ENCODE measurements at regions not wholly inside any gene's neighbourhood (a gene's known extent, or its start where the extent isn't known, plus 50 kb on each side); places are given as distances from the start of the nearest gene placed in this dataset.

DNA sequence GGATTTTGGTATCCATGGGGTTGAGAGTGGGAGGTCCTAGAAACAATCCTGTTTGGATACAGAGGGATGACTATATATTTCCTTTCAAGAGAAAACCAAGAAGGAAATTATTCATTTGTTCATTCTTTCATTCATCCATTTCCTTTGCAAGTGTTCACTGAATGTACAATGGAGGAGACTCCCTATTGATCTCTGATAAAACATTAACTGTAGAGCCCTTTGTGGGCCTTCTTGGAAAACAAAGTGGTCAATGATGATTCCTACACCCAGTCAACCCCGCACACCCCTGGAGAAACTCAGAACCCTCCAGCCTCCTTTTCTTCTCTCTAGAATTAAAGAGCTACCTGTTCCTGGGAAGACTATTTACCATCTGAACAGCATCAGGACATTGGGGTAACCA, 247.3 kb downstream of the AUH start:
- no peak overlapping the region for H3K4me3 ChIP-seq (ENCODE audit: low read depth, low read length)
- TF ChIP-seq, protein P1, sequence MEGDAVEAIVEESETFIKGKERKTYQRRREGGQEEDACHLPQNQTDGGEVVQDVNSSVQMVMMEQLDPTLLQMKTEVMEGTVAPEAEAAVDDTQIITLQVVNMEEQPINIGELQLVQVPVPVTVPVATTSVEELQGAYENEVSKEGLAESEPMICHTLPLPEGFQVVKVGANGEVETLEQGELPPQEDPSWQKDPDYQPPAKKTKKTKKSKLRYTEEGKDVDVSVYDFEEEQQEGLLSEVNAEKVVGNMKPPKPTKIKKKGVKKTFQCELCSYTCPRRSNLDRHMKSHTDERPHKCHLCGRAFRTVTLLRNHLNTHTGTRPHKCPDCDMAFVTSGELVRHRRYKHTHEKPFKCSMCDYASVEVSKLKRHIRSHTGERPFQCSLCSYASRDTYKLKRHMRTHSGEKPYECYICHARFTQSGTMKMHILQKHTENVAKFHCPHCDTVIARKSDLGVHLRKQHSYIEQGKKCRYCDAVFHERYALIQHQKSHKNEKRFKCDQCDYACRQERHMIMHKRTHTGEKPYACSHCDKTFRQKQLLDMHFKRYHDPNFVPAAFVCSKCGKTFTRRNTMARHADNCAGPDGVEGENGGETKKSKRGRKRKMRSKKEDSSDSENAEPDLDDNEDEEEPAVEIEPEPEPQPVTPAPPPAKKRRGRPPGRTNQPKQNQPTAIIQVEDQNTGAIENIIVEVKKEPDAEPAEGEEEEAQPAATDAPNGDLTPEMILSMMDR (conservative IDR thresholded peaks at IDR 0.05; ENCODE audit: low read depth, low read length) = no peak
- no peak for DNase-seq (ENCODE audit: low read depth)

DNA sequence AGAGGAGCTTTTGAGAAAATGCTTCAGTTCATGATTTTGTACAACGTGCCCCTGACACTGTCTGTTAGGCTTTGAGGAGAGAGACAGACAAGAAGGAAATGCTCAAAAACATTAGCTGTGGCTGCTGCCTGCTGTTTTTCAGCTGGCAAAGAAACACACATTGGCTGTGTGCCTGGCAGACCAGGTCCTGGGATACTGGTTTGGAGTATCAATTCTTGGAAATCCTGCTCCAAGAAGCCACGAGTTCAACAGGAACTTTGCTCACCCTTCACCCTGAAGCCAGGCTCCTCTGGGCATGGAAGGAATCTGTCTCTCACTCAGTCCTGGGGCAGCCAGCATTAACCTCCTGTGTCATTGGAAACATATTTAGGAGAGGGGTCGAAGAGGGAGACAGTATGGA, 245.5 kb downstream of the AUH start:
- no peak for DNase-seq (ENCODE audit: low read depth)
- TF ChIP-seq, protein P1 (conservative IDR thresholded peaks at IDR 0.05; ENCODE audit: low read depth, low read length) = no peak
- H3K4me3 ChIP-seq (ENCODE audit: low read depth, low read length) = no peak overlapping the region

DNA sequence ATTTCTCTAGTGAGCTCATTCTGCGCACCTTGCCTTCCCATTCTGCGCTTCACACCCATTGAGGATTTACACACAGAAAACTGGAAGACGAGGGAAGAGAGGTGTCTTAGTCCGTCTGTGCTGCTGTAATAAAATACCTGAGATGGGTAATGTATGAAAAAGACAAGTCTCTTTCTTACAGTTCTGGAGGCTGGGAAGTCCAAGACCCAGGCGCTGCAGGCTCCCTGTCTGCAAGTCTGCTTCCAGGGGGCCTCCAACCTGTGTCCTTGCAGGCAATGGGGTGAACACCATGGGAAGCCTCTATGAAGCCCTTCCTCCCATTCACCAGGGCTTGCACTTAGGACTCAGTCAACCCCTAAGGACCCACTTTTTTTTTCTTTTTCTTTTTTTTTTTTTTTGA, 245.0 kb downstream of the AUH start:
- no peak for DNase-seq (ENCODE audit: low read depth)
- H3K4me3 ChIP-seq (ENCODE audit: low read depth, low read length) = no peak overlapping the region
- TF ChIP-seq, protein P1 (conservative IDR thresholded peaks at IDR 0.05; ENCODE audit: low read depth, low read length) = no peak

DNA sequence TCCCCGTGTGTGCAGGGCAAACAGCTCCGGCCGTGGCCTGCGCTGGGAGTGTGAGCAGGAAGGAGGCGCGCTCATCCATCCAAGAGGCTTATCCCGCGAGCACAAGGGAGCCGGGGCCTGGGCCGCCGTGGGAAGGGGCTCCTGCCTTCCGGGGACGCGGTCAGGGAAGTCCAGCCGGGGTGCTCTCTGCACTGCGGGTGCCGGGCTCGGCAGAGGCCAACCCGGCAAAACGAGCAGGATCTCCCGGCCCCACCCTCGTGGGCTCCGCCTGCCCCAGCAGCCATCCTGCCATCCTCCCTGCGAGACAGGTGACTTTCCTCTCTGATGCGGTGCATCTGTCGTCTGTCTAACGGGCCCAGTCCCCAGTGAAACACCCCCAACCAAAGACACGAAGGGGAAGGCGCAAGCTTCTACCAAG, 244.2 kb downstream of the AUH start:
- TF ChIP-seq, protein P1 (conservative IDR thresholded peaks at IDR 0.05; ENCODE audit: low read depth, low read length) = no peak
- H3K4me3 ChIP-seq (ENCODE audit: low read depth, low read length) = no peak overlapping the region
- DNase-seq (ENCODE audit: low read depth) = no peak

DNA sequence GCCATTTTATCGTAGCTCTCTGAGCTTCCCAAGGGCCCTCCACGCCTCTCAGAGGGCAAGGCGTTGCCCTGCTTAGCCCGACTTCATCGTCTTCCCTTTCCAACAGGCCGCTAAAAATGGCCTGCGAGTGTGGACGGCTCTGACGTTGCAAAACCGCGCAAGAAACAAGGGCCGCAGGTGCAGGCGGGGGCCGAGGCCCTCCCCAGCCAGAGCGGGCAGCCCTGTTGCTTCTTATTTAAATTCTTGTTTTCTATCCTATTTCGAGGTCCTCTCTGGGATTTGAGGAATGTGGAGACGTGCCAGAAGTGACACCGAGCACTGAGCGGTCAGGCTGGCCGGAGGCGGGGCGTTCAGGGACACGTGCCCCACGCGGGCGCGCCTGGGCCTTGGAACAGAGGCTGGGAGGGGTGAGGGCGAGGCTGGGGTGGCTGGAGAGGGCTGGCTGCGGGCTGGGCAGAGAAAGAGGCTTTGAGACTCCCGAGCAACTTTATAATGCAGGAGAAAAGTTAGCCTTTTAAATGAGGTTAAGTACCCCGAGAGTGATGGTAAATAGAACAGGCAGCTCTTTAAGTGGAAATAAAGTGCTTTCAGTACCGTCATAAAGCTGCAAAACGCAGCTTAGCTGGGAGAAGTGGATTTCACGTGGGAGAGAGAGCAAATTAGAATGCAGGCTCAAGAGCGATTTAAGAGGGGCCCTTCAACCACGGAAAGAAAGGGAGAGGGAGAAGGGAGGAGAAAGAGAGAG, 243.6 kb downstream of the AUH start:
- peak overlapping the region; percentile 37 for H3K4me3 ChIP-seq (ENCODE audit: low read depth, low read length)
- DNase-seq (ENCODE audit: low read depth) = no peak
- TF ChIP-seq, protein P1 (conservative IDR thresholded peaks at IDR 0.05; ENCODE audit: low read depth, low read length) = no peak

DNA sequence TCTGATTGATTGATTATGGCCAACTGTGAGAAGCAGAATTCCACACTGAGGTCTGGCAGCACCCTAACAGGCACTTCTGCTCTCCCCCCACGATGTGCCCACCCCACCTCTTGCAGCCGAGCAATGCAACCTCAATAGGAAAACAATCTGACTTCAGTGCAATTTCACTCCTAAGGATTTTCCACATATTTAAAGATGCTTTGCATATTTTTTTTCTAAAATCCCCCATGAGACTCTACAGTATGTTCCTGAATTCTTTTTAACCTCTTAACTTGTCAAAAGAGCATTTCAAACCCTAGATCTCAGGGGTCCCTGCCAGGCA, 243.1 kb downstream of the AUH start:
- H3K4me3 ChIP-seq (ENCODE audit: low read depth, low read length) = peak overlapping the region; percentile 37
- TF ChIP-seq, protein P1 (conservative IDR thresholded peaks at IDR 0.05; ENCODE audit: low read depth, low read length) = no peak
- no peak for DNase-seq (ENCODE audit: low read depth)

DNA sequence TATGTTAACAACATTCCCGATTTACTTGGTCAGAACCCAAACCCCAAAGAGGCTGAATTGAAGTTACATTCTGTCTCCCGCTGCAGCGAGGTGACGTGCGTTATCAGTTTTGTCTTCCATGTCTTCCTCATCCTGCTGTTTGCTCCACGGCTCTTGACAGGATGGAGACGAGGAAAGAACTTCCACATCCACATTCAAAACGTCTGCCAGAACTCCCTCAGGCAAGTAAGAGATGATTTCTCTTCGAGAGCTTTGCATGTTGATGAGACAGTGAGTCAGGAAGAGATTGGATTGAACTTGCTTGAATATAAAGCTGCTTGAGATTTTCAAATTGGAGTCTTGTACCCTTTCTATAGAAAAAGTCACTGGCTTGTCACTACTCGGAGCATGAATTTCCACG, 242.6 kb downstream of the AUH start:
- no peak overlapping the region for H3K4me3 ChIP-seq (ENCODE audit: low read depth, low read length)
- DNase-seq (ENCODE audit: low read depth) = no peak
- TF ChIP-seq, protein P1 (conservative IDR thresholded peaks at IDR 0.05; ENCODE audit: low read depth, low read length) = no peak

Data from epithelial cell of proximal tubule (primary cell).